Loucy (cell line): ENCODE measurements at regions not wholly inside any gene's neighbourhood (a gene's known extent, or its start where the extent isn't known, plus 50 kb on each side); places are given as distances from the start of the nearest gene placed in this dataset.

Experiments
- H2AFZ ChIP-seq: fragments of 200-600 bp; sonication (generic); 2 replicates; pipeline ENCODE4 v1.6.0; 2016; ENCODE audit warnings: antibody characterized with exemption, mild to moderate bottlenecking, low read length, moderate library complexity
- H3F3A ChIP-seq: fragments of 200-600 bp; 2 replicates; pipeline ENCODE4 v1.6.0; 2016; ENCODE audit warnings: antibody characterized with exemption, low read depth, mild to moderate bottlenecking
- H3K27me3 ChIP-seq: fragments of 200-600 bp; sonication (generic); 2 replicates; pipeline ENCODE4 v1.6.1; 2014; ENCODE audit warnings: low read length, mild to moderate bottlenecking; ENCODE audit not compliant: insufficient read depth, poor library complexity, severe bottlenecking
- H3K36me3 ChIP-seq: fragments of 200-600 bp; sonication (generic); 2 replicates; pipeline ENCODE4 v1.6.1; 2016; ENCODE audit warnings: low read length; ENCODE audit not compliant: insufficient read depth
- H3K4me1 ChIP-seq: fragments of 200-600 bp; sonication (generic); 2 replicates; pipeline ENCODE4 v1.5.1; 2014; ENCODE audit warnings: low read length, mild to moderate bottlenecking; ENCODE audit not compliant: insufficient read depth, poor library complexity, severe bottlenecking
- H3K4me2 ChIP-seq: fragments of 200-600 bp; sonication (generic); 2 replicates; pipeline ENCODE4 v1.6.0; 2014; ENCODE audit warnings: antibody characterized with exemption, low read length, low read depth, mild to moderate bottlenecking; ENCODE audit not compliant: poor library complexity, severe bottlenecking
- H3K4me3 ChIP-seq: fragments of 200-600 bp; sonication (generic); 2 replicates; pipeline ENCODE4 v1.5.1; 2014; ENCODE audit warnings: low read length, mild to moderate bottlenecking, mixed read lengths; ENCODE audit not compliant: poor library complexity, severe bottlenecking
- H3K79me2 ChIP-seq: fragments of 200-600 bp; sonication (generic); 2 replicates; pipeline ENCODE4 v1.6.1; 2014; ENCODE audit warnings: low read length; ENCODE audit not compliant: insufficient read depth
- H3K9ac ChIP-seq: fragments of 200-600 bp; sonication (generic); 2 replicates; pipeline ENCODE4 v1.6.0; 2014; ENCODE audit warnings: mild to moderate bottlenecking, low read depth, low read length, moderate library complexity; ENCODE audit not compliant: poor library complexity, severe bottlenecking
- H3K9me2 ChIP-seq: fragments of 200-600 bp; sonication (generic); replicated peaks from 2 replicates; pipeline ENCODE4 v1.6.1; 2016; ENCODE audit warnings: low read depth, low read length, mixed read lengths
- H3K9me3 ChIP-seq: fragments of 200-600 bp; sonication (generic); 2 replicates; pipeline ENCODE4 v1.6.1; 2014; ENCODE audit warnings: mild to moderate bottlenecking, antibody characterized with exemption, low read length, low read depth; ENCODE audit not compliant: insufficient read depth
- H4K20me1 ChIP-seq: fragments of 200-600 bp; sonication (generic); 2 replicates; pipeline ENCODE4 v1.6.0; 2014; ENCODE audit warnings: antibody characterized with exemption, low read length, mild to moderate bottlenecking; ENCODE audit not compliant: insufficient read depth, poor library complexity, severe bottlenecking
- CTCF ChIP-seq: fragments of 200-600 bp; sonication (generic); conservative IDR thresholded peaks from 2 replicates; pipeline ENCODE4 v1.5.1; 2014; ENCODE audit warnings: mild to moderate bottlenecking, antibody characterized with exemption, low read length
- EZH2phosphoT487 ChIP-seq: fragments of 200-600 bp; IDR thresholded peaks from 2 replicates; pipeline ENCODE4 v1.6.1; 2018; ENCODE audit warnings: antibody characterized with exemption, mild to moderate bottlenecking, moderate library complexity, borderline replicate concordance

GRCh38 chr2:164114937-164115336 is 379.1 kb upstream of the FIGN start:
- no peaks in the 10 kb centered on the region for H3K9me3 ChIP-seq
- H2AFZ ChIP-seq: no peak overlapping the region
- no peaks in the 10 kb centered on the region for H3F3A ChIP-seq
- no peak overlapping the region for H3K9ac ChIP-seq
- no peaks in the 10 kb centered on the region for H3K4me1 ChIP-seq
- no peaks in the 10 kb centered on the region for H3K36me3 ChIP-seq
- no peak overlapping the region for H3K4me3 ChIP-seq
- H3K4me2 ChIP-seq: no peak overlapping the region
- H3K27me3 ChIP-seq: no peaks in the 10 kb centered on the region
- no peaks in the 10 kb centered on the region for H3K79me2 ChIP-seq
- no peak for TF ChIP-seq CTCF
- TF ChIP-seq EZH2phosphoT487: no peak
- H3K9me2 ChIP-seq: no peaks in the 10 kb centered on the region
- H4K20me1 ChIP-seq: no peaks in the 10 kb centered on the region

- H3K27me3 ChIP-seq: no peaks in the 10 kb centered on the region
- no peaks in the 10 kb centered on the region for H4K20me1 ChIP-seq
- H3K4me3 ChIP-seq: no peak overlapping the region
- H3K79me2 ChIP-seq: no peaks in the 10 kb centered on the region
- no peak overlapping the region for H2AFZ ChIP-seq
- no peaks in the 10 kb centered on the region for H3F3A ChIP-seq
- H3K4me2 ChIP-seq: no peak overlapping the region
- H3K9ac ChIP-seq: no peak overlapping the region
- no peaks in the 10 kb centered on the region for H3K36me3 ChIP-seq
- no peaks in the 10 kb centered on the region for H3K9me3 ChIP-seq
- H3K4me1 ChIP-seq: no peaks in the 10 kb centered on the region
- no peaks in the 10 kb centered on the region for H3K9me2 ChIP-seq
- TF ChIP-seq CTCF: no peak
- no peak for TF ChIP-seq EZH2phosphoT487
Observed at GRCh38 chr2:164112105-164112504, 376.3 kb upstream of the FIGN start.

- no peak for TF ChIP-seq EZH2phosphoT487
- no peak for TF ChIP-seq CTCF
- Histone ChIP-seq H3K36me3 (no peaks in the 10 kb centered on the region), H2AFZ (no peak overlapping the region), H3K4me1 (no peaks in the 10 kb centered on the region), H3K4me3 (no peak overlapping the region), H3K9me3 (no peaks in the 10 kb centered on the region), H3F3A (no peaks in the 10 kb centered on the region), H3K9me2 (no peaks in the 10 kb centered on the region), H3K4me2 (no peak overlapping the region), H3K79me2 (no peaks in the 10 kb centered on the region), H4K20me1 (no peaks in the 10 kb centered on the region), H3K27me3 (no peaks in the 10 kb centered on the region), H3K9ac (no peak overlapping the region)
Observed at GRCh38 chr2:164110515-164110914, 374.7 kb upstream of the FIGN start.
